ENCODE measurements at regions not wholly inside any gene's neighbourhood (a gene's known extent, or its start where the extent isn't known, plus 50 kb on each side); places are given as distances from the start of the nearest gene placed in this dataset.
"Not testable (repeated sequence)": the region's sequence is repeated elsewhere in the genome, so short reads cannot be mapped to it uniquely, and the experiment has no call there.

DNA sequence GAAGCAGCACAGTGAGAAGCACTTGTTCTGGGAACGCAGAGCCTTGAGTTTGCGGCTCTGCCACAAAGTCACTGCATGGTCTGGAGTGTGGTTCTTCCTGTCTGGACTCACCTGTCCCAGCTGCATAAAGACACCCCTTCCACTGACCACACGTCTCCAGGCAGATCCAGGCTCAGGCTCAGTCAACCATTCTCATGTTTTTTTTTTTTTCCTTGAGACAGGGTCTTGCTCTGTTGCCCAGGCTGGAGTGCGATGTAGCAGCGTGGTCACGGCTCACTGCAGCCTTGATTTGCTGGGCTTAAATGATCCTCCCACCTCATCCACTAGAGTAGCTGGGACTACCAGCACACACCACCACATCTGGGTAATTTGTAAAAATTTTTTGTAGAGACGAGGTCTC lies 102.9 kb upstream of the KLF4 start:
- no peak for DNase-seq
- TF ChIP-seq GATA1 (IDR thresholded peaks at IDR 0.05; ENCODE audit: low read depth, low read length) (no peak), POLR2A (IDR thresholded peaks at IDR 0.05; ENCODE audit: low read length) (no peak)

DNA sequence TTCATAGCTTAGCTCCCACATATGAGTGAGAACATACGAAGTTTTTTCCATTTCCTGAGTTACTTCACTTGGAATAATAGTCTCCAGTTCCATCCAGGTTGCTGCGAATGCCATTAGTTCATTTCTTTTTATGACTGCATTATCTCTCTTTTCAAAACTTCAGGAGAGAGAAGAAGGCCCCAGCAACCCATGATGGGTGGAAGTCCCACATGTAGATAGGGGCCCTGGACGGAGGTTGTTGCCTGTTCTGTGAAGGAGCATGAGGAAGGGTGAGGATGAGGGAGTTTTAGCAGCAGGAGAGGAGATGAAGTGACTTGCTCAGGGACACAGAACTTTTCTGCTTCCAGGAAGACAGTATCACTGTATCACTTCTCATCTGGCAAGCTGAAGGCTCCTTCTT lies 102.2 kb upstream of the KLF4 start:
- no peak for TF ChIP-seq POLR2A (IDR thresholded peaks at IDR 0.05; ENCODE audit: low read length)
- TF ChIP-seq GATA1 (IDR thresholded peaks at IDR 0.05; ENCODE audit: low read depth, low read length) = no peak
- no peak for DNase-seq

- no peak for DNase-seq
- TF ChIP-seq POLR2A (IDR thresholded peaks at IDR 0.05; ENCODE audit: low read length) = no peak
- TF ChIP-seq GATA1 (IDR thresholded peaks at IDR 0.05; ENCODE audit: low read depth, low read length) = no peak
These were observed 98.8 kb upstream of the KLF4 start for GRCh38 chr9:107588393-107588792.

DNA sequence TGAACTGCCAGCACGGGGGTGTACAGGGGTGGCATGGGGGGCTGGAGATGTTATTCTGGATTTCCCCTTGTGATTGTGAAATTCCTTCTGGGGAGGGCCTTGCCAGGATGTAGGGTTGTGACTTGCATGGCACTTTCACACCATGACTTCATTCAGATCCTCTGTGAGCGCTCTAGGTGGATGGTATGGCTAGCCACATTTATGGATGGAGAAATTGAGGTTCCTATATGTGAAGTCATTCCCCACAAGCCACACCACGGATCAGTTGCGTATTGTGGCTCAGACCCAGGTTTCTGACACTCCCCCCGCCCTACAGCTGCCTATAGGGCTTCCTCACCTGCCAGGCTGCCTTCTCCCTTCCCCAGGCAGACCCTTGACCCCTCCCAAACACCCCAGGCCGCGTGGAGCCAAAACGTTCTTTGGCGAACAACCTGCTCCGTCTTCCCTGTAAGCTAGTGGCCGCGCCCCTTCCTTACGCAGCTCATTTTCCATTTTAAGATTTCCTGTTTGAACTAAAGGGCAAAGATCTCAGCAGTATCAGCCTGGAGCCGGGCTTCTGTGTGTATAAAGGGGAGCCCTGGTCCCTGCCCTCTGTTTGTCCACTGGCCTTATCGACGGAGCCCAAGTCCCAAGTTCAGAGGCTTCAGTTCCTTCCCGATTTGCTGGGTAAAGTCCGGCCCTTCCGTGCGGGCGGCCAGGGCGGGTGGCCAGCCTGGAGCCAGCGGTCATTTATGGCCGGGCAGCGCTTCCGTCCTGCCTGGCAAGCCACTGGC lies 97.8 kb upstream of the KLF4 start:
- TF ChIP-seq GATA1 (IDR thresholded peaks at IDR 0.05; ENCODE audit: low read depth, low read length) = no peak
- DNase-seq = no peak

DNA sequence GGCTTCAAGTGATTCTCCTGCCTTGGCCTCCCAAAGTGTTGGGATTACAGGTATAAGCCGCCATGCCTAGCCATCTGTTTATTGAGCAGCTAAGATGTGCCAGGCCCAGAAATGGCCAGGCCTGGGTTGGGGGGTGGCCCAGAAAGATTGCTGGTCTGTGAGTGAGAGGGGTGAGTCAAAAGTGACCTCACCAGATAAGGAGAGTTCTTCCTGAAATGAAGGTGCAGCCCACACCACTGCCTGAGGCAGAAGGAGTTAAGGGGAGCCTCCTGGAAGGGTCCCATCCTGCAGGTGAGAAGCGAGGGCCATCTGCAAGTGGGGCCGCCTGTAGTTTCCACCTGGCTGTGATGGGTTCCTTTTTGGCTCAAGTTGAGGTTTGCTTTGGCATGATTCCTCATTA lies 96.9 kb upstream of the KLF4 start:
- no peak for DNase-seq
- TF ChIP-seq POLR2A (IDR thresholded peaks at IDR 0.05; ENCODE audit: low read length) (no peak), GATA1 (IDR thresholded peaks at IDR 0.05; ENCODE audit: low read depth, low read length) (no peak)

DNA sequence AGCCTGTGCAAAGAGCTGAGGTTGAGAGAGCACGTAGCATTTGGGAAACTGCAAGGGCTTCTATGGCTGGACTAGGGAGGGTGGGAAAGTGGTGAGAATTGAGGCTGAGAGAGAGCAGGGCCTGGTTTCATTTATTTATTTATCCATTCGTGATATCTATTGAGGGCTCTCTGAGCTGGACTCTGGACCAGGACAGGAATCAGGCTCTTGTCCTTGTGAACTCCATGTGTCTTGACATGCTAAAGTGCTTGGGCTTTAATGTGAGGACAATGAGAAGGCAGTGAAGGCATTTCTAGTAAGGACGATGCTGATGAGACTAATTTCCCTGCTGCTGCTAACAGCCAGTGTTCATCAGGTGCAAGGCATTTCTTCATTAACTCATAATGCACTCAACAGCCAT lies 95.9 kb upstream of the KLF4 start:
- TF ChIP-seq POLR2A (IDR thresholded peaks at IDR 0.05; ENCODE audit: low read length) (no peak), GATA1 (IDR thresholded peaks at IDR 0.05; ENCODE audit: low read depth, low read length) (no peak)
- no peak for DNase-seq

DNA sequence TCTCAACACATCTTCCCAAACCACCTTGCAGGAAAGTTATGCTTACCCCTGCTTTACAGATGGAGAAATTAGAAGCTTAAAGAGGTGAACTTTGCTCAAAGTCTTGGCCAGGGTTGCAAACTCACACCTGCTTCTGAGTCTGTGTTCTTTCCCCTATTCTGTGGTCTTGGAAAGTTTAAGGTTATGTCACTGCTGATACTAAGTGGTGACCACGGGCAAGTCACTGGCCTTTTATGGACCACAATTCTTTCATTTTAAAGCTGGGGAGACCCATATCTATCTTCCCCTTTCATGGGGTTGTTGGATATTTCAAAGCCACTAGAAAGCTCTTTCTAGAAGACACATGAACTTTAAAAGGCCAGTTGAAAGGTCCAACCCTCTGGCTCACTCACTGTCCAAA lies 95.4 kb upstream of the KLF4 start:
- TF ChIP-seq GATA1 (IDR thresholded peaks at IDR 0.05; ENCODE audit: low read depth, low read length) (no peak), POLR2A (IDR thresholded peaks at IDR 0.05; ENCODE audit: low read length) (no peak)
- no peak for DNase-seq

DNA sequence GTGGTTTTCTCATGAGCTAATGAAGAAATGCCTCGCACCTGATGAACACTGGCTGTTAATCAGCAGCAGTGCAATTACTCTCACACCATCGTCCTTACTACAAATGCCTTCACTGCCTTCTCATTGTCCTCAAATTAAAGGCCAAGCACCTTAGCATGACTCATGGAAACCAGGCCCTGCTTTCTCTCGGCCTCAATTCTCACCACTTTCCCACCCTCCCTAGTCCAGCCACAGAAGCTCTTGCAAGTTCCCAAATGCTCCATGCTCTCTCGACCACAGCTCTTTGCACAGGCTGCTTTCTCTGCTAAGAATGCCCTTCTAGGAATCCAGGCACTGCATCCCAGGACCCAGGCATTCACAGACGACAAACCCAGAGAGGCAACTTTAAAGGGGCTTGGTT lies 94.6 kb upstream of the KLF4 start:
- no peak for DNase-seq
- TF ChIP-seq POLR2A (IDR thresholded peaks at IDR 0.05; ENCODE audit: low read length) = no peak
- TF ChIP-seq GATA1 (IDR thresholded peaks at IDR 0.05; ENCODE audit: low read depth, low read length) = no peak

DNA sequence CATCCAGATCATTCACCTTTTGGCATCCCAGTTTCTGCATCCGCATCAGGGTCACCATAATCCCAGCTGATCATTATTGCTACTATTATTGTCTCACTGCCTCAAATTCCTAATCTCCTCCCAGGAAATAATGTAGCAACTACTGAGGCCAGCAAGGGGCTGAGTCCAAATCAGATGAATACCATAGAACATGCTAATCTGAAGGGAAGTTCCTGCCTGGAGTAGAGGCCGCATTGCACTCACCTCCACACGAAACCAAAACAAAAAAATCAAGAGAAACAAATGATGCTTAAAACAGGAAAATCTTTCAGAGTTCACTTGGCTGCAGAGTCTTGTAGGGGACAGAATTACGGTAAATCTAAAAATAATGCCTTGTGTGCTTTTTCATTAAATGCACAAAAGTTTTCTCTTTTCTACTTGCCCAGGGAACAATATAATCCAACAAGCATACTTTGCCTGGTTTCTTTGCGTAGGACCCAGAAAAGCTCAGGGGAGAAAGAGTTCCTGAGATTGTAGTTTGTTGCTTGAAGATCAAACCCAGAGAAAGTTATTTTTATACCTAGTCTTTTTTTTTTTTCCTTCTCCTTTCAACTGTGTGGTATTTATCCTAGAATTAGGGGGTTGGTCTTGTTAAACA lies 87.7 kb upstream of the KLF4 start:
- TF ChIP-seq GATA1 (IDR thresholded peaks at IDR 0.05; ENCODE audit: low read depth, low read length) = no peak
- TF ChIP-seq POLR2A (IDR thresholded peaks at IDR 0.05; ENCODE audit: low read length) = no peak
- no peak for DNase-seq

DNA sequence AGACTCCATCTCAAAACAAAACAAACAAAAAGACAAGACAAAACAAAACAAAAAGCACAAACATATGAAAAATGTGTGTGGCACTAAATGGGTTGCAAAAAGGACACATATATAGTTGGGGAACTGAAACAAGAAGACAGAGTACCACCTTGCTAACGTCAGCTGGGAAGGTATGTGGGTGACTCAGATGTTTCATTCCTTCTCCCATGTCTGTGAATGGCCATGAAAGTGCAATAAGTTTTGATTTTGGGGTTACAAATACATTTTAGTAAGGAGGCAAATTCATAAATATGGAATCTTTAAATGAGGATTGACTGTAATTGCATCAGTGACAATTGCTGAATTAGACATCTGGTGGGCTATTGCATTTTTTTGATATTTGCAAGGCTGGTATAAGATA lies 81.6 kb upstream of the KLF4 start:
- no peak for DNase-seq
- TF ChIP-seq POLR2A (IDR thresholded peaks at IDR 0.05; ENCODE audit: low read length) (no peak), GATA1 (IDR thresholded peaks at IDR 0.05; ENCODE audit: low read depth, low read length) (no peak)

DNA sequence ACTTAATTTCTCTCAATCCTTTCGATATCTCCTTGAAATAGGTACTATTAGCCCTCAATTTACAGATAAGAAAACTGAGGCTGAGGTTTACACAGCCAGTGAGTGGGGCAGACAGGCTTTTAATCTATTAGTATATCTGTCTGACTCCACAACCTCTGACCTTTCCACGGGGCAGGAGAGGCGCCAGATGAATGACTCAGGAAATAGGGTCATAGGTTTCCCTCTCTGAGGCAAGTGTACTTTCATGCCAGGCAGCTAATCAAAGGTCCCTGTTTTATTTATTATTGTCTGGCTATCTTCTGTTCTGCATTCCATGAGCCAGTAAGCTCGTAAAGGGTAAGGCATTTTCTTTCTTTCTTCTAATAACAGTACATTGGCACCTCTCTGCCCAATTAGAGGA lies 79.6 kb upstream of the KLF4 start:
- no peak for TF ChIP-seq GATA1 (IDR thresholded peaks at IDR 0.05; ENCODE audit: low read depth, low read length)
- TF ChIP-seq POLR2A (IDR thresholded peaks at IDR 0.05; ENCODE audit: low read length) = no peak
- DNase-seq = no peak

GRCh38 chr9:107568406-107568805 lies 78.8 kb upstream of the KLF4 start:
- not testable (repeated sequence) for DNase-seq

DNA sequence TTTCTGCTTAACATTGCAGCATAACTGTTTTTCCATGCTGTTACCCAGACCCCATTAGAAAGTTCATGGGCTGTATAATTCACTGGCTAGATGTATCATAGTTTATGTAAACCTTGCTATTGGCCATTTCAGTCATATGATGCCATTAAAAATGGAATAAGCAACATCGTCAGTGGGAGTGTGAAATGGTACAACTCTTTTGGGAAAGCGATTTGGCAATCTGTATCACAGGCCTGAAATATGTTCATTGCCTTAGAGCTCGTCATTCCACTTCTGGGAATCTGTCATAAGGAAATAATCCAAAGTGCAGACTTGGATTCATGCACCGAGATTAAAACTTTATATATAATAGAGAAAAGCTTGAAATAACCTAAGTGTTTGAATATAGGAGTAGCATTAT lies 77.9 kb upstream of the KLF4 start:
- TF ChIP-seq GATA1 (IDR thresholded peaks at IDR 0.05; ENCODE audit: low read depth, low read length) (no peak), POLR2A (IDR thresholded peaks at IDR 0.05; ENCODE audit: low read length) (no peak)
- no peak for DNase-seq

DNA sequence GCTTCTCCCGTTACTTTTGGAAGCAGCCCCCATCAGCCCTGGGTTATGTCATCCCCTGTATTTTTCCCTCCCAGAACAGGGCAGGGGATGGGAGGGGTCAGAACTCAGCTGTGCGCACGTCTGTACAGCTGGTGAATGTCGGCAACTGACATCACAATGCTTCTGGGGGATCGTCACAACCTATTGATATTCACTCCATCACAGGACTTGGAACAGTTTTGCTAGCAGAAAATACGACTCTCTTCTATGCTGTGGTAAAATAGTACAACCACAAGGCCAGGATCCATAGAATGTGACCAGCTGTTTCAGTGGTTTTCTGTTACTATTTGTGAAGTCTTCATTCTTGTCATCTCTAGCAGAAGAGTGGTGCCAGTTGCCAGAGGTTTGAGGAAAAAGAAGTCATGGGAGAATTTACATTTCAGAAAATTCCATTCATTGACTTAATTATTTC lies 77.1 kb upstream of the KLF4 start:
- TF ChIP-seq POLR2A (IDR thresholded peaks at IDR 0.05; ENCODE audit: low read length) = no peak
- TF ChIP-seq GATA1 (IDR thresholded peaks at IDR 0.05; ENCODE audit: low read depth, low read length) = no peak
- DNase-seq = no peak

DNA sequence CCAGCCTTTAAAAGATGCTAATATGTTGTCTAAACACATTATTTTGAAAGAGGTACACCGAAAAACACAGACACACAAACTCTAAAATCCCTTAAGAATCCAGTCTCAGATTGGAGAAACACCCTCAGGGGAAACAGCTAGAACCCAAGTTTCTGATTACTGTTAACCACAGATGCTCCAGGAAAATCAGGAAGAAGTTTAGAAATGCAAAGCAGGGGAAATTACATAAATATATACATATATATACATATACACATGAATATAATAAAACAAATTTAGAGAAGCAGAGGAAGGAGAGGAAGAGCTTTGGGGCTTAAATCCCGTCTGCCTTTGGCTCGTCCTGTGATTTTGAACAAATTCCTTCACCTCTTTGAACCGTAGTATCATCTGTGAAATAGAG lies 73.2 kb upstream of the KLF4 start:
- no peak for TF ChIP-seq GATA1 (IDR thresholded peaks at IDR 0.05; ENCODE audit: low read depth, low read length)
- no peak for TF ChIP-seq POLR2A (IDR thresholded peaks at IDR 0.05; ENCODE audit: low read length)
- no peak for DNase-seq

Measured in erythroblast (primary cell).